ENCODE measurements at regions not wholly inside any gene's neighbourhood (a gene's known extent, or its start where the extent isn't known, plus 50 kb on each side); places are given as distances from the start of the nearest gene placed in this dataset.

DNA sequence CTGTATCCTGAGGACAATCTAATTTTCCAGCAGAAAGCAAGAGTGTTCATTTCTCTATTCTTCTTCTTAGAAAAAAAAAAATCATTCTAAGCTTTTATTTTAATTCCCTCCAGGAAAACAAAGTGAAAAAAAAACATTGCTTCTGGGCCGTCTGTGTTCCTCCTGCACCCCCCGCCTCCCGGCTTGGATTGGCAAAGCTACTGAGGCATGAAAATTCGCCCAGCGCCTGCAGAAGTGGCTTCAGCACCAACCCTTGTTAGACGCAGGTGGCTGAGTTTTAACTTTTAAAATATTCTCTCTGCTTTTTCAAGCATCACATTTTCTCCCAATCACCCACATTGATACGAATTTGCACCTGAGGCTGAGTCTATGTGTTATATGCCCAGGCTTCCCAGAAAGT, 401.6 kb downstream of the BRD1 start:
- no peak for DNase-seq

DNA sequence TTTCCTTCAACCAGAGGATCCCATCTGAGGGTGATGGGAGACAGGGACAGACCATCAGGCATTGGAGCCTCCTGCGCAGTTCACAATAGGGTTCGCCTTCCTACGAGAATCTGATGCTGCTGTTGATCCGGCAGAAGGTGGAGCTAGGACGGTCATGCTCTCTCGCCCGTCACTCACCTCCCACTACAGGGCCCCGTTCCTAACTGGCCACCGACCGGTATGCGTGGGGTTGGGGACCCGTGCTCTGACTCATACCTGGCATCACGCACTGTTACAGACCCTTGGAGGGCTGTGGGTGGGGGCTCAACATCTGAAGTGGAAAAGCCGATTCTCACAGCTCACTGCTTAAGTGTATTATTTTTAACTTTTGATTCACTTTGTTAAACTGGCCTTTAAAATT, 402.3 kb downstream of the BRD1 start:
- no peak for DNase-seq

DNA sequence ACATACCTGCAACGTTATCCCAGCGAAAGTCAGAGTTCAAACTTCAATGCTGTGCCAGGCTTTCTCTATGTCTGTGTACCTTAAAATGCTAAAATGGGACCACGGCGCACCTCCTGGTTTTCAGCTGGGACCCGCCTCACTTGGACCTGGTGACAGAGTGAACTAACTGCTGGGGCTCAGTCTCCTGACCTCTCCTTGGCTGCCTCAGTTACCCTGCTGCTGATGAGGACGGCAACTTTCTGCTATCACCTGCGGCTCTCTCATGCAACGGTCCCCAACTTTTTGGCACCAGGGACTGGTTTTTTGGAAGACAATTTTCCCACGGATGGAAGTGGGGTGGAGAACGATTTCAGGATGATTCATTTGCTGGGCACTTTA, 402.8 kb downstream of the BRD1 start:
- DNase-seq, result no peak

GRCh38 chr22:49423125-49423650, 404.5 kb downstream of the BRD1 start:
- no peak for DNase-seq

GRCh38 chr22:49422701-49423100, 405.0 kb downstream of the BRD1 start:
- no peak for DNase-seq

DNA sequence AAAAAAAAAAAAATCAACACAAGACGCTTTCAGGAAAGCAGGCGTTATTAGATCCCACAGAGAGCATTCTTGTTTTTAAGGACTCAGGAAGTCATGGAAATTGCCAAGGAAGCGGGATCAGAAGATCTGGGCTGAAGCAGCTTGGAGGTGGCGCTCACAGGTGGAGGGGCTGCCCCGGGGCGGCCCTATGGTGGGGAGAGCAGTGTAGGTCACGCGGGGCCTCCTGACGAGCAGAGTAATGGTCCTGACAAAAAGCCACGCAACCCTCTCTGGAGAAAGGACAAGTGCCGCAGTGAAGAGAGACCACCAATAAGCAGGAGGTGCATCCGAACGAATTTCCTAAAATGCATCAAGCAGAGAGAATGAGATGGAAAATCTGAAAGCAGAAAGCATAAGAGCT, 407.0 kb downstream of the BRD1 start:
- no peak for DNase-seq

DNA sequence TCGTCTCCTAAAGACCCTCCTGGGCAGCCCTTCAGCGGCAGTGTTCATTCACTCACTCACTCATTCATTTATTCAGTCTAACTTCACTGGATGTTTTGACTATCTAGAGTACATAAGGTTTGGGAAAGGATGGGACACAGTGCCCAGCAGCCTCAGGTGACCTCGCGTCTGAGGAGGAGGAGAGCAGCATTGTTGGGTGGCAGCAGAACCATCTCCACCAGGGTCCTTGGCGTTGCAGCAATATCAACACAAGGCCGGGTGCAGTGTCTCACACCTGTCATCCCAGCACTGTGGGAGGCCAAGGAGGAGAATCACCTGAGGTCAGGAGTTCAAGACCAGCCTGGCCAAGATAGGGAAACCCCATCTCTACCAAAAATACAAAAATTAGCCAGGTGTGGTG, 408.0 kb downstream of the BRD1 start:
- no peak for DNase-seq

DNA sequence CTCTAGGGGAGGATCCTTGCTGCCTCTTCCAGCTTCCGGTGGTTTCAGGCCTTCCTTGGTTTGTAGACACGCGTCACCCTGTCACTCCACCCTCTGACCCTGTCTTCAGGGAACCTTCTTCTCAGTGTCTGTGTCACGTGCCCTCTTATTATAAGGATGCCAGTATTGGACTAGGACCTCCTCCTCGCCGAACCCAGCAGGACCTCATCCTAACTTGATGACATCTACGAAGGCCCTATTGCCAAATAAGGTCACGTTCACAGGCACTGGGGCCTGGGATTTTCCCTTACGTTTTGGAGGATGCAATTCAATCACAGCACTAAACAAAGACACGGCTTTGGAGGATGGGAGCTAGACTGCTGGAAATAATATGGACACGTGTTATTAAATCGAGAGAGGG, 408.7 kb downstream of the BRD1 start:
- DNase-seq, result no peak

GRCh38 chr22:49418341-49418894, 409.3 kb downstream of the BRD1 start:
- DNase-seq, result no peak

GRCh38 chr22:49417833-49418232, 409.8 kb downstream of the BRD1 start:
- no peak for DNase-seq

- DNase-seq, result no peak
Observed at GRCh38 chr22:49417326-49417725, 410.3 kb downstream of the BRD1 start.

- no peak for DNase-seq
Observed at GRCh38 chr22:49415151-49415951, 412.3 kb downstream of the BRD1 start.

DNA sequence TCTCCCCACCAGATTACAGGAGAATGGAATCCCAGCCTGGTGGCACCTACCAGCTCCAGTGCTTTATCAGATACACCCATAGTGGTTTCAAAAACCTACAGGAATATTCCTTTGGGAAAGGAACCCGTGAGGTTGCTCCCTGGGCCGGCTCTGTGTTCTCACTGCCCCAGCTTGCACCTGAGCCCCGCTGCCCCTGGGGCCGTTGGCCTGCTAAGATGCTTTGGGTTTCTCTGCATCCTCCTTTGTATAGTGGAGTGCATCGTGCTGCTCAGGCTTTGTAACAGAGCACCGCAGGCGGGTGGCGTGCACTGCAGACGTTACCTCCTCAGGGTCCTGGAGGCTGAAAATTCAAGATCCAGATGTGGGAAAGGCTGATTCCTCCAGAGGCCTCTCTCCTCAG, 414.1 kb downstream of the BRD1 start:
- no peak for DNase-seq

DNA sequence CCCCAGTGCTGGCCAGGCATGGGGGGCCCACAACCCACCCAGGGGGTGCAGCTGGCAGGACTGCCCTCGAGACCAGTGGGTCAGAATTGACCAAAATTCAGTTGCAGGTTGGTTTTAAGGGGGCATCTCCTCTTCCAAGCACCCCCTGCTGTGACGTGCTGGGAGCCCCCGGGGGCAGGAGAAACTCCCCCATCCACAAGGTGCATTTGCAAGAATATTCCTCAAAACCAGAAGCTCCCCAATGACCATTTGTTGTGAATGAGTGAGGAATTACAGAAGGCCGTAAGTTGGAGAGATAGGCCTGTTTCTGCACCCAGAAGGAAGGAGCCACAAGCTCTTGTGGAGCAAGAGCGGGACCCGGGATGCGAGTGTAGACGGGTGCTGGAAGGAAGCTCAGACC, 414.5 kb downstream of the BRD1 start:
- DNase-seq, result no peak

GRCh38 chr22:49412236-49412635, 415.4 kb downstream of the BRD1 start:
- no peak for DNase-seq

GRCh38 chr22:49411236-49411635, 416.4 kb downstream of the BRD1 start:
- DNase-seq, result no peak

- no peak for DNase-seq
Observed at GRCh38 chr22:49408102-49408836, 419.4 kb downstream of the BRD1 start.

DNA sequence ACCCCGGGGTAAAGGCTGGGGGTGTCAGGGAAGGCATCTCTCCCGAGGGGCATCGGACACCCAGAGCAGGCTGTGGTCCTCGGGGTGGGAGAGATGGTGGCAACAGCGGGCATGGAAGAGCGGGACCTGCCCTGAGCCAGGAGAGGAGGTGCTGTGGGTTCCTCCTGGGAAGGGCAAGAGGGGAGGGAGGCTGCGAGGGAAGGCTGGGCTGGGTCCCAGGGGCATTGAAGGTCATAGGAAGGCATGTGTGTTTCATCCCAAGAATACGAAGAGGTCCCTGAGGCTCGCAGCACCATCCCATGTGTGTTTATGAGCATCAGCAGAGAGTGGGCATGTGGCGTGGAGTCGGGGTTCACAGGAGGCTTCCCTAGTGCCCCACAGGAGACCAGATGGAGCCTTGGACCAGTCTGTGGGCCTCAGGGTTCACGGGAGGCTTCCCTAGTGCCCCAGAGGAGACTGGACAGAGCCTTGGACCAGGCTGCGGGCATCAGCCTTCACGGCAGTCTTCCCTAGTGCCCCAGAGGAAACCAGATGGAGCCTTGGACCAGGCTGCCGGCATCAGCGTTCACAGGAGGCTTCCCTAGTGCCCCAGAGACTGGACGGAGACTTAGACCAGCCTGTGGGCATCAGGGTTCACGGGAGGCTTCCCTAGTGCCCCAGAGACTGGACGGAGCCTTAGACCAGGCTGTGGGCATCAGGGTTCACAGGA, 420.6 kb downstream of the BRD1 start:
- DNase-seq, result no peak

DNA sequence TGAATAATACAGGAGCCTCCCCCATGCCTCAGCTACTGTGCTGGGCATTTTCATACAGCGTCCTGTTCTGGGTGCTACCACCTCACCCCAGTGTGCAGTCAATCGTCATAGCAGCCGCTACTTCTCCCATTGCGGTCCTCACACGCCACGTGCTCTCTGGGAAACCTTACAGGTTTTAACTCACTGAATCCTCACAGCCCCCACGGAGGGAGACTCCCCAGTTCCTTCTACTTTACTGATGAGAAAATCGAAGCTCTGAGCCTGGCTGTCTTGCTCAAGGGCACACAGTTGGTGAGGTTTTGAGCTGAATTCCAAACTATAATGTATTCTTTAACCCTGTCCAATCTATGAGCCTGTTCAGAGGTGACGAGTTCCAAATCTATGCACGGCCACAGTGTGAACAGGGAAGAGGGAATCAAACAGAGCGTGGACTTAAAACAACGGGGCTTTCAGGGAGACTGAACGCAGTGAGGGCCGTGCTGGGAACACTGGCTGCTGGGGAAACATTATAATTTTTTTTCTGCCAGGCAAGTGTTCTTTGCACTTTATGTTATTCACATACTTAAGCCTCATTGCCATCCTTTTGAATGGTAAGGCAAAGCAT, 421.5 kb downstream of the BRD1 start:
- no peak for DNase-seq

DNA sequence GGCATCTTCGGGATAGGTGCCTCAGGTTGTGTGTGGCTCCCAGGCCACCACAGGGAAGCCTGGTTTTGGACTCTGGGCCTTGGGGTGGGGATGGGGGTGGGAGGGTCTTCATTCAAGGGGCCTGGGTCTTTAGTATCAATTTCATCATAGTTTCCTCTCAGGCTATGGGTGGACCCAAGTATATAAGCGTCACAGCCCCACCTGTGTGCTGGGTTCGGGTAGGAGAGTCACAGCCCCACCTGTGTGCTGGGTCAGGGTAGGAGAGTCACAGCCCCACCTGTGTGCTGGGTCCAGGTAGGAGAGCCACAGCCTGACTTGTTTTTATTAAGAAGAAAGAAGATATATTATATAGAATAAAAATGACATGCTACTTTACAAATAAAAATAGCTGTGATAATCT, 422.1 kb downstream of the BRD1 start:
- DNase-seq, result no peak

DNA sequence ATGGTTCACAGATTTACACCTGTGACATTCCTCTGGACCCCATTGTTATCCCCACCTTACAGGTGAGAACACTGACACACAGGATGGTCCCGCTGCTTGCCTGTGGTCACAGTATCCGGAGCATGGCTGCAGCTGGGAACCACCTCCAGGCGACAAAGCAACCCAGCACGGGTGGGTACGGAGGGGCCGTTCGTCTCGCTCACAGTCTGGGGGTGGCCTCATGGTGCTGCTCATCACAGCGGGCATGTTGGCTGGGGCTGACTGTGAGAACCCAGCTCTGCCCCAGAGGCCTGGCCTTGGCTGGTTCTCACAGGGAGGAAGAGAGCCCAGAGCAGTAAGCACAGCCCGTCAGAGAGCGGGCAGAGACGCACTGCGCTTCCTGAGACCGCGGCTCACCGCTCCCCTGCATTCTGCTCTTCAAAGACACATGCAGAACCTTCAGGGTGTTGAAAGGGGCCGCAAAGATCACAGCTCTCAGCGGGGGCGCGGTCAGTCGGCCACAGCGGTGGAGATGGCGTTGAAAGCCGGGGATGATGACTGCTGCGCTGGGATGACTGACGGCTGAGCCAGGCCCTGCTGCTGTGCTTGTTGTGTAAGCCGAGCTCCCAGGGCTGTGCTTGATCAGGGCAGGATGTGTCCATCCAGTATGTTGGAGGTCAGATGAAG, 423.0 kb downstream of the BRD1 start:
- no peak for DNase-seq

GRCh38 chr22:49404020-49404419, 423.7 kb downstream of the BRD1 start:
- DNase-seq, result no peak
